ENCODE measurements at regions not wholly inside any gene's neighbourhood (a gene's known extent, or its start where the extent isn't known, plus 50 kb on each side); places are given as distances from the start of the nearest gene placed in this dataset.
"Not testable (repeated sequence)": the region's sequence is repeated elsewhere in the genome, so short reads cannot be mapped to it uniquely, and the experiment has no call there.

DNA sequence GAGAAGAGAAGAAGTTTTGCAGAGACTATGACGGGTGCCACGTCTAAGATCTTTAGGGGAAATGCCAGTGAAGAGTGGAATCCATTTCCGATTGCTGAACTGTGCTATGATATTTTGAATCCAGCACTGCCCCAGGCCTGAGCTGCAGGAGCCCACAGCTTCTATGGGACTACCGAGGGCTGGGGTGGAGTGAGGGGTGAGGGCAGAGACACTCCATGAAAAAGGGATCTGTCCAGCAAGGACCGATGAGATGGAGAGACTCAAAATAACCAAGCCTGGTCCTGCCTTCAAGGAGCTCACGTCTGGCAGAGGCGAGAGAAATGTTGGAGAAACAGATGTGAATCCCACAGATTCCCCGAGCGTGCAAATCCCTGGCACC is 79.8 kb upstream of the MEF2A start:
- Mint-ChIP-seq H3K4me3 (peak overlapping the region; percentile 62), H3K27ac (peak overlapping the region; percentile 26), H3K4me1 (ENCODE audit: low read depth) (peaks cover 10% of the 10 kb centered on the region), H3K36me3 (ENCODE audit: low read depth) (no peaks in the 10 kb centered on the region), H3K9me3 (no peaks in the 10 kb centered on the region), H3K27me3 (ENCODE audit: low read depth) (peaks cover 5% of the 10 kb centered on the region)
- no peak for DNase-seq (ENCODE audit: low spot score)

DNA sequence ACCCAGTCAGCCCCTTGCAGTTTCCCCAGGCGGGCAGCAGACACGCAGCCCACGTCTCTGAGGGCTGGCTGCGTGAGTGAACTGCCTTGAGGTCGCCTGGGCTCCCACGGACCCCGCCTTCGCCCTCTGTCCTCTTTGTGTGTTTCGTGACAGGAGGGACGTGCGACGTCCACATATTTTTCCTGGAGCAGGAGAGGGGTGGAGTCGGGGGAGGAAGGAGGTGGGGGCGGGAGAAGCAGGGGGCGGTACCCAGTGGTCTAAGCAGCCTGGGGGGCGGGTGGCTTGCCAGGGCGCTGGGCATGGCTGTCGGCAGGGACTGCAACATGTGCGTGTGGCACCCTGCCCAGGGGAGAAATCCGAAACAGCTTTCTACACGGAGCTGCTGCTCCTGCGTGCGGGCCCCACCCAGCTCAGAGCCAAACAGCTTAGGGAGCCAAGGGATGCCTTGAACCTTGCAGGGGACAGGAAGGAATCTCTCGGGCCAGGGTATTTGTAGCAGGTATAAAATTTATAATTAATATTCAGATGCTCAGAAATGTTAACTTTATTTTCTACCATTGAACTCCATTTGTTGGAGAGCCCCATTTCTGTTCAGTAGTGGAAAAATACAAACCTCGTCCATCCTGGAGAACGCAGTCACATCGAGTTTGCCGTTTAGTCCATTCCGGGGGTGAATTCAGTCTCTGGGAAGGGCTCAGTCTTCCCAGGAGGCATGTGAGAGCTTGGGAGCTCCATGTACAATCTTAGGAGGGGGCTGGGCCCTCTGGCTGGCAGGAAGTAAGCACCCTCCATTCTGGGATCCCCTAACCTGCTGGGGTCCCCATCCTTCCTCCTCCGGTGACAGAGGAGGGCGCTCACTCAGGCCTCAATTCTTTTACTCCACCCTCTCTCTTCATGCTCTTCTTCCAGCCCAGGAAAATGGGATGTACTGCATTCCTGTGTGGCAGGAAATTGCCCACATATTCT is 79.1 kb upstream of the MEF2A start:
- no peak for DNase-seq (ENCODE audit: low spot score)
- no peaks in the 10 kb centered on the region for H3K9me3 Mint-ChIP-seq
- no peaks in the 10 kb centered on the region for H3K36me3 Mint-ChIP-seq (ENCODE audit: low read depth)
- peaks cover 5% of the 10 kb centered on the region for H3K27me3 Mint-ChIP-seq (ENCODE audit: low read depth)
- H3K27ac Mint-ChIP-seq: no peak overlapping the region
- H3K4me3 Mint-ChIP-seq: no peak overlapping the region
- peaks cover 10% of the 10 kb centered on the region for H3K4me1 Mint-ChIP-seq (ENCODE audit: low read depth)

DNA sequence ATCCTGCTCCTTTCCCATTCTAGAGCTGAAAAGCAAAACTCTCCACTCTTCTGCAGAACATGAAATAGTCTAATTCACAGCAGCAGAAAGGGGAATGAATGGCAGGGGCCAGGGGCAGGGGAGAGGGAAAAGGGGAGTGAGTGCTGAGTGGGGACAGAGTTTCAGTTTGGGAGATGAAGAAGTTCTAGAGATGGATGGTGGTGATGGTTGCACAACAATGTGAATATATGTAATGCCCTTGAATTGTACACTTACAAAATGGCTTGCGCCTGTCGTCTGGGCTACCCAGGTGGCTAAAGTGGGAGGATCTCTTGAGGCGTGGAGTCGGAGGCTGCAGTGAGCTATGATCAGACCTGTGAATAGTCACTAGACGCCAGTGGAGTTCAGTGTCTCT is 78.5 kb upstream of the MEF2A start:
- DNase-seq (ENCODE audit: low spot score): no peak
- no peaks in the 10 kb centered on the region for H3K36me3 Mint-ChIP-seq (ENCODE audit: low read depth)
- H3K27me3 Mint-ChIP-seq (ENCODE audit: low read depth): peaks cover 5% of the 10 kb centered on the region
- no peak overlapping the region for H3K4me3 Mint-ChIP-seq
- no peaks in the 10 kb centered on the region for H3K9me3 Mint-ChIP-seq
- no peak overlapping the region for H3K27ac Mint-ChIP-seq
- H3K4me1 Mint-ChIP-seq (ENCODE audit: low read depth): peaks cover 10% of the 10 kb centered on the region

- no peaks in the 10 kb centered on the region for H3K9me3 Mint-ChIP-seq
- peaks cover 12% of the 10 kb centered on the region for H3K4me1 Mint-ChIP-seq (ENCODE audit: low read depth)
- no peak overlapping the region for H3K4me3 Mint-ChIP-seq
- H3K27me3 Mint-ChIP-seq (ENCODE audit: low read depth): peaks cover 3% of the 10 kb centered on the region
- no peaks in the 10 kb centered on the region for H3K36me3 Mint-ChIP-seq (ENCODE audit: low read depth)
- H3K27ac Mint-ChIP-seq: no peak overlapping the region
- DNase-seq (ENCODE audit: low spot score): no peak
Measured at GRCh38 chr15:99492275-99492674, 73.5 kb upstream of the MEF2A start.

DNA sequence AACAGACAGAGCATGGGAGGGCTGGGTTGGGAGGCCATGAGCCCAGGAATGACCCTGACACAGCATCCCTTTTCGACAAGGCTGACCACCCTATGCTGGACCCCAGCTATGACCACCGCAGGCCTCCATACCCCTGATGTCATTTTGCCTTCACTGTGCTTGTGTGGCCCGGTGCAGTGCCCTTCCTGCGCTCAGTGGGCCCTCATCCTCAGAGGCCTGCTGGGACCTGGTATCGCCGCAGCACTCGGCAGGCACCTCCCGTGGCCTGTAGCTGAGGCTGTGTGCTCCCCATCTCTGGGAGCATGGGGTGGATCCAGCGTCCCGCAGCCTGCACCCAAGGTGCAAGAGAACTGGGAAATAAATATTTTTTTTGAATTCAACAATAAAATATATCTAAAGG is 73.1 kb upstream of the MEF2A start:
- Mint-ChIP-seq H3K27me3 (ENCODE audit: low read depth) (peaks cover 3% of the 10 kb centered on the region), H3K27ac (no peak overlapping the region), H3K4me3 (no peak overlapping the region), H3K36me3 (ENCODE audit: low read depth) (no peaks in the 10 kb centered on the region), H3K4me1 (ENCODE audit: low read depth) (peaks cover 12% of the 10 kb centered on the region), H3K9me3 (peaks cover 4% of the 10 kb centered on the region)
- DNase-seq (ENCODE audit: low spot score): no peak

- Mint-ChIP-seq H3K4me3 (no peak overlapping the region), H3K9me3 (peaks cover 7% of the 10 kb centered on the region), H3K36me3 (ENCODE audit: low read depth) (no peaks in the 10 kb centered on the region), H3K27me3 (ENCODE audit: low read depth) (peaks cover 3% of the 10 kb centered on the region), H3K27ac (no peak overlapping the region), H3K4me1 (ENCODE audit: low read depth) (peaks cover 12% of the 10 kb centered on the region)
- DNase-seq (ENCODE audit: low spot score): no peak
Measured at GRCh38 chr15:99493461-99493860, 72.3 kb upstream of the MEF2A start.

GRCh38 chr15:99494536-99495233 is 71.1 kb upstream of the MEF2A start:
- H3K4me1 Mint-ChIP-seq (ENCODE audit: low read depth): peaks cover 12% of the 10 kb centered on the region
- not testable (repeated sequence) for DNase-seq (ENCODE audit: low spot score); H3K4me3 Mint-ChIP-seq; H3K27me3 Mint-ChIP-seq (ENCODE audit: low read depth); H3K9me3 Mint-ChIP-seq; H3K27ac Mint-ChIP-seq; H3K36me3 Mint-ChIP-seq (ENCODE audit: low read depth)

DNA sequence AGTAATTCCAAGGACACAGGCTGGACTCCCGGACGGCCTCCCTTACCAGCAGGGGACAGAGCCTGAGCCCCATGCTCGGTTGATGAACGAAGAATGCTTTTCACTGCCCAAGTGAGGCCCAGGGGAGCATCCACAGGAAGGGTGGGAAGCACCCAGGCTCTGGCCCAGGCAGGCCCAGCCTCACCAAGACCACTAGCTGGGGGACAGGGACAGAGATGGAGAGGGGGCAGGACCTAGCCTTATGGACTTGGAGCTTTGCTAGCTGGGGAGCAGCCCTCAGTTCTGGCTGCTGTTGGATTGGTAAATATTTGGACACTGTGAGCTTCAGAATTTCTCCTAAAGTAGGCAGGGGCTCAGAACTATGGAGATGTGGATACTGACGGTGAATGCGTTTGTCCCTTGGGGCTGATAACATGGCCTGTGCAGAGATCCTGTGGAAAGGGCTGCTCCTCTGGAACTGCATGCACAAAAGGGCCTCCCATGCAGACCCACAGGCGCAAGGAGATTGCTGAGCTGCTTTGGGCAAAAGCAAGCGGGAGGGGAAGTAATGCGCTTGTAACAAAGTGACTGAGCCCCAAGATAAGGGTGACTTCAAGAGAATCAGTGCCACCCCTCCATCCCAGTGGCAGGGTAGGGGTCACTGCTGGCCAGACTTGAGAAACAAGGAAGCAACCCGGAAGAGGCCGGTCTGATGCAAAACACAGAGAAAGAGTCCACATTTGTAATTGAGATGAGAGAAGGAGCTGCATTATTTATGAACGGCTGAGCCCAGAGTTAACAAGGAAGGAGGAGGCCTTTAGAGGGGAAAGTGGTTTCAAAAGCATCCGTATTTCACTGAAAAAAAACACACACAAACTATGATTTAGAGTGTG is 70.1 kb upstream of the MEF2A start:
- H3K4me1 Mint-ChIP-seq (ENCODE audit: low read depth): peaks cover 12% of the 10 kb centered on the region
- peak overlapping the region; percentile 82 for H3K27ac Mint-ChIP-seq
- H3K36me3 Mint-ChIP-seq (ENCODE audit: low read depth): no peaks in the 10 kb centered on the region
- H3K9me3 Mint-ChIP-seq: peaks cover 7% of the 10 kb centered on the region
- H3K27me3 Mint-ChIP-seq (ENCODE audit: low read depth): no peaks in the 10 kb centered on the region
- H3K4me3 Mint-ChIP-seq: peak overlapping the region; percentile 75
- no peak for DNase-seq (ENCODE audit: low spot score)

DNA sequence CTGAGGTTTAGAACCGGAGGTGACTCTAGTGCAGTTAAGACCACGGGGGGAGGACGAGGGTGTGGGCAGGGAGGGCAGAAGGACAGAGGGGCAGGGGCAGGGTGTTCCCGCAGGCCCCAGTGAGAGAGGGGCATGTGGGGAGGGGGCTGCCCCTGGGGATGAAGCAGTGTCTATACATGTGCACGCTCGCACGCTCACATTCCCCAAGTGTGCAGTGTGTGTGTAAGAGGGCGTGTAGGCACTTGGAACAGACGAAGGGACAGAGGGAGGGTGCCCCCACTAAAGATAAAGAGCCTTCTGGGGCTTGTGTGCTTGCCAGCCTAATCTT is 69.5 kb upstream of the MEF2A start:
- H3K36me3 Mint-ChIP-seq (ENCODE audit: low read depth): no peaks in the 10 kb centered on the region
- H3K4me1 Mint-ChIP-seq (ENCODE audit: low read depth): peaks cover 12% of the 10 kb centered on the region
- H3K27me3 Mint-ChIP-seq (ENCODE audit: low read depth): no peaks in the 10 kb centered on the region
- H3K4me3 Mint-ChIP-seq: peak overlapping the region; percentile 75
- H3K9me3 Mint-ChIP-seq: peaks cover 7% of the 10 kb centered on the region
- no peak for DNase-seq (ENCODE audit: low spot score)
- peak overlapping the region; percentile 82 for H3K27ac Mint-ChIP-seq

- DNase-seq (ENCODE audit: low spot score): peak; percentile 73
- H3K27me3 Mint-ChIP-seq (ENCODE audit: low read depth): no peaks in the 10 kb centered on the region
- H3K4me3 Mint-ChIP-seq: no peak overlapping the region
- H3K27ac Mint-ChIP-seq: peak overlapping the region; percentile 44
- H3K9me3 Mint-ChIP-seq: peaks cover 7% of the 10 kb centered on the region
- peaks cover 30% of the 10 kb centered on the region for H3K4me1 Mint-ChIP-seq (ENCODE audit: low read depth)
- H3K36me3 Mint-ChIP-seq (ENCODE audit: low read depth): no peaks in the 10 kb centered on the region
Measured at GRCh38 chr15:99502182-99502581, 63.6 kb upstream of the MEF2A start.

- Mint-ChIP-seq H3K27ac (peak overlapping the region; percentile 44), H3K9me3 (peaks cover 3% of the 10 kb centered on the region), H3K36me3 (ENCODE audit: low read depth) (no peaks in the 10 kb centered on the region), H3K4me3 (no peak overlapping the region), H3K27me3 (ENCODE audit: low read depth) (no peaks in the 10 kb centered on the region), H3K4me1 (ENCODE audit: low read depth) (peaks cover 32% of the 10 kb centered on the region)
- no peak for DNase-seq (ENCODE audit: low spot score)
Measured at GRCh38 chr15:99502661-99503060, 63.1 kb upstream of the MEF2A start.

DNA sequence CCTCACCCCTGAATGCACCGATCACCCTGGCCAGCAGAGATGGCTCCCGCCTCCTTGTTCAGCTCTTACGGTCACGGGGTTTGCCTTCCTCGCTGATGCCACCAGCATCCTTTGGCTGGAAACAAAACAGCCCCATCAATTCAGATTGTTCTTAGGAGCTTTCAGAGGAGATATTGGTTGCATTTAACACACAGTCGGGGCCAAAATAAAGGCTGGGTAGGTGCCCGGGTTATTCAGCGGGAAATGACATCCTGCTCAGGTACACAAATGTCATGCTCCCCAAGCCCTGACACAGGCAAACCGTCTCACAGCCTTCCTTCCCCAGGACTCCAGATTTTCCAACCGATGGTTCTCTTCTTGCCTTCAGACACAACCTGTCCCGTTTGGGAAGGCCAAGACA is 62.4 kb upstream of the MEF2A start:
- no peaks in the 10 kb centered on the region for H3K9me3 Mint-ChIP-seq
- peak overlapping the region; percentile 63 for H3K4me3 Mint-ChIP-seq
- no peak overlapping the region for H3K27ac Mint-ChIP-seq
- peaks cover 40% of the 10 kb centered on the region for H3K4me1 Mint-ChIP-seq (ENCODE audit: low read depth)
- DNase-seq (ENCODE audit: low spot score): no peak
- H3K27me3 Mint-ChIP-seq (ENCODE audit: low read depth): no peaks in the 10 kb centered on the region
- H3K36me3 Mint-ChIP-seq (ENCODE audit: low read depth): no peaks in the 10 kb centered on the region

DNA sequence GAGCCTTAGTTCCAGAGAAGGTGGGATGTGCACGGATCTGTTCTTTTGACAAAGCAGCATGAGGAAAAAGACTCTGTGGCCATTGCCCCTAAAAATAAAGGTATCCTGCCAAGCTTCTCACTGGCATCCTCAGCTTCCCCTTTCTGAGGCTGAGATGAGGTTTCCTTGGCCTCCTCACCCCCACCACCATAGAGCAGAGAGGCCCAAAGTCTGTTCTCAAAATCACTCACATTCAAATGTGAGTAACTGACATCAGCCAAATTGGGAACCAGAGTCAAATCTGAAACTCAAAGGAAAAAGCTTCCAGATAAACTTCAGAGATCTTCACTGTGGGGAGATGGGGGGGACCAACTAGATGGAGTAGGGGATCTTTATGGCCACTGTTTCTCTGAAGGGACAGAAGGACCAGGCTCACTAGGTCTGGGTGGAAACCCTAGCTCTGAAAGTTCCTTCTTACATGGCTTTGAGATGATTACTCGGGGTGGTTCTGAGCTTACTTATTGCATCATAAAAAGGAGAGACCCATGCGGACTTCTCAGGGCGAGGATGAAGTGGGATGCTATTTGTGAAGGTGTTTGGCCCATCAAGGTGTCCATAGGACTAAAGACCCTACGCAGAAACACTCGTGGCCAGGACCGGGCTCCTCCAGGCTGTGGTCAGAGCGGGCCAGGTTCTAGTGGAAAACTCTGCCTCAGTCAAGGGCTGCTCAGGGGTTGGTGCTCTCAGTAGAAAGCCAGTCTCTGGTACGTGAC is 61.5 kb upstream of the MEF2A start:
- Mint-ChIP-seq H3K4me1 (ENCODE audit: low read depth) (peaks cover 42% of the 10 kb centered on the region), H3K27ac (peak overlapping the region; percentile 62), H3K4me3 (peak overlapping the region; percentile 63), H3K9me3 (no peaks in the 10 kb centered on the region), H3K27me3 (ENCODE audit: low read depth) (no peaks in the 10 kb centered on the region), H3K36me3 (ENCODE audit: low read depth) (no peaks in the 10 kb centered on the region)
- DNase-seq (ENCODE audit: low spot score): peak; percentile 47
